ENCODE measurements at regions not wholly inside any gene's neighbourhood (a gene's known extent, or its start where the extent isn't known, plus 50 kb on each side); places are given as distances from the start of the nearest gene placed in this dataset.

GRCh38 chr2:201532686-201533304 lies 81.3 kb downstream of the STRADB start (continued):
- TF ChIP-seq ZNF451 (CRISPR knock-in tag; IDR thresholded peaks at IDR 0.05) = no peak

Small RNA genes in the stretch of these regions (small RNA-seq; reads per million reads assigned to genes)
- gene MTND4LP16 (ENCODE audit: insufficient read depth in 2 of 3, insufficient read length in 3 of 3, low read depth in 2 of 3, low replicate concordance in 1 of 3) = 0 reads per million in 3 experiments

Measured in HepG2 (cell line).